Hepatocyte (in vitro differentiated cells): ENCODE measurements at regions not wholly inside any gene's neighbourhood (a gene's known extent, or its start where the extent isn't known, plus 50 kb on each side); places are given as distances from the start of the nearest gene placed in this dataset.

ENCODE experiments used
- DNase-seq: peaks from one replicate; pipeline ENCODE4 v3.0.0-alpha.2; 2016; ENCODE audit warnings: low spot score
- H2AFZ ChIP-seq: fragments of 200-600 bp; sonication (generic); 2 replicates; pipeline ENCODE4 v1.6.0; 2016; ENCODE audit warnings: antibody characterized with exemption, mild to moderate bottlenecking
- H3K27ac ChIP-seq: fragments of 200-600 bp; sonication (generic); 2 replicates; pipeline ENCODE4 v1.5.1; 2016; ENCODE audit warnings: mild to moderate bottlenecking
- H3K27me3 ChIP-seq: fragments of 200-600 bp; sonication (generic); 2 replicates; pipeline ENCODE4 v1.6.1; 2016
- H3K36me3 ChIP-seq: fragments of 200-600 bp; sonication (generic); replicated peaks from 2 replicates; pipeline ENCODE4 v1.5.1; 2016; ENCODE audit warnings: low read depth; ENCODE audit not compliant: insufficient read depth
- H3K4me1 ChIP-seq: fragments of 200-600 bp; sonication (generic); 2 replicates; pipeline ENCODE4 v1.5.1; 2016; ENCODE audit warnings: mild to moderate bottlenecking, moderate library complexity; ENCODE audit not compliant: insufficient read depth
- H3K4me2 ChIP-seq: fragments of 200-600 bp; sonication (generic); 2 replicates; pipeline ENCODE4 v1.6.0; 2016
- H3K4me3 ChIP-seq: fragments of 200-600 bp; sonication (generic); 2 replicates; pipeline ENCODE4 v1.5.1; 2016; ENCODE audit warnings: mild to moderate bottlenecking
- H3K79me2 ChIP-seq: fragments of 200-600 bp; sonication (generic); 2 replicates; pipeline ENCODE4 v1.6.0; 2017; ENCODE audit warnings: mild to moderate bottlenecking
- H3K9me2 ChIP-seq: fragments of 200-600 bp; sonication (generic); replicated peaks from 2 replicates; pipeline ENCODE4 v1.6.0; 2017; ENCODE audit warnings: mild to moderate bottlenecking; ENCODE audit not compliant: insufficient read depth
- H3K9me3 ChIP-seq: fragments of 200-600 bp; sonication (generic); 2 replicates; pipeline ENCODE4 v1.5.1; 2016; ENCODE audit warnings: low read depth, mild to moderate bottlenecking
- H4K20me1 ChIP-seq: fragments of 200-600 bp; sonication (generic); 2 replicates; pipeline ENCODE4 v1.6.0; 2016; ENCODE audit warnings: mild to moderate bottlenecking; ENCODE audit not compliant: insufficient read depth, poor library complexity, severe bottlenecking
- CTCF ChIP-seq: fragments of 200-600 bp; sonication (generic); IDR thresholded peaks from 2 replicates; pipeline ENCODE4 v1.5.1; 2016; ENCODE audit warnings: antibody characterized with exemption, mild to moderate bottlenecking; ENCODE audit not compliant: poor library complexity
- EZH2 ChIP-seq: fragments of 200-600 bp; sonication (generic); IDR thresholded peaks from 2 replicates; pipeline ENCODE4 v1.6.1; 2016; ENCODE audit warnings: antibody characterized with exemption, mild to moderate bottlenecking, borderline replicate concordance
- EZH2phosphoT487 ChIP-seq: fragments of 200-600 bp; sonication (generic); IDR thresholded peaks from one replicate; pipeline ENCODE4 v1.6.1; 2018; ENCODE audit warnings: antibody characterized with exemption, mild to moderate bottlenecking, low read depth, moderate library complexity; ENCODE audit not compliant: unreplicated experiment, severe bottlenecking
- WGBS: methylation state at CpG from one replicate; pipeline ENCODE4 v1.1.6; 2016; ENCODE audit warnings: low lambda C conversion rate; ENCODE audit errors: missing lambda C conversion rate; 5-methylcytosine and 5-hydroxymethylcytosine counted together

DNA sequence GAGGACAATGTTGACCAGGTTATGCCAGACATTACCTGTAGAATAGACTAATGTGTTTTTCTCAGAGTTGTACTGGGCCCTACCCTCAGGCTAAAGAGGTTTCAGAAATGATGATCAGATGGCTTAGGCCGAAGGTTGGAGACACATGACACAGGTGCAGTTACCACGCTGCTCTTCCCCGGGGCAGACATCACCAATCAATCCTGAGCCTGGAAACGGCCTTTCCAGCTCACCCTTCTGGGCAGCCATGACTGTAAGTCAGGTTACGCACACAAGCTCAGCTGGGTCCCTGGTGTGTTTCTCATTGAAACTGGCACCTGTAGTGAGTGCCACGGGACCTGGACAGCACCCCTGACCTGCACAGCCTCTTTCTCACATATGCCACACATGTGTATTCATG is 299.3 kb downstream of the UQCRFS1 start:
- Histone ChIP-seq H3K27me3 (no peaks in the 10 kb centered on the region), H3K9me3 (no peaks in the 10 kb centered on the region), H4K20me1 (no peaks in the 10 kb centered on the region), H2AFZ (no peak overlapping the region), H3K27ac (no peak overlapping the region), H3K4me1 (no peaks in the 10 kb centered on the region), H3K36me3 (no peaks in the 10 kb centered on the region), H3K4me2 (no peak overlapping the region), H3K9me2 (no peaks in the 10 kb centered on the region), H3K79me2 (no peaks in the 10 kb centered on the region), H3K4me3 (no peak overlapping the region)
- 78% methylated on average over 6 of the region's 6 CpGs for WGBS
- DNase-seq = no peak
- TF ChIP-seq CTCF (no peak), EZH2phosphoT487 (no peak), EZH2 (no peak)

- 84% methylated on average over 8 of the region's 8 CpGs for WGBS
- no peaks in the 10 kb centered on the region for H3K79me2 ChIP-seq
- no peaks in the 10 kb centered on the region for H3K27me3 ChIP-seq
- H3K4me3 ChIP-seq = no peak overlapping the region
- H3K4me1 ChIP-seq = no peaks in the 10 kb centered on the region
- no peaks in the 10 kb centered on the region for H3K36me3 ChIP-seq
- DNase-seq = no peak
- H3K9me3 ChIP-seq = no peaks in the 10 kb centered on the region
- H3K27ac ChIP-seq = no peak overlapping the region
- H2AFZ ChIP-seq = no peak overlapping the region
- no peaks in the 10 kb centered on the region for H4K20me1 ChIP-seq
- H3K9me2 ChIP-seq = no peaks in the 10 kb centered on the region
- no peak overlapping the region for H3K4me2 ChIP-seq
- TF ChIP-seq CTCF (no peak), EZH2phosphoT487 (no peak), EZH2 (no peak)
These were observed 304.0 kb downstream of the UQCRFS1 start for GRCh38 chr19:28908941-28909340.

GRCh38 chr19:28907534-28907933 is 305.4 kb downstream of the UQCRFS1 start:
- H3K4me1 ChIP-seq = no peaks in the 10 kb centered on the region
- no peak overlapping the region for H2AFZ ChIP-seq
- H3K27ac ChIP-seq = no peak overlapping the region
- no peak for DNase-seq
- no peak overlapping the region for H3K4me3 ChIP-seq
- 73% methylated on average over 7 of the region's 7 CpGs for WGBS
- H3K36me3 ChIP-seq = no peaks in the 10 kb centered on the region
- no peak for TF ChIP-seq EZH2phosphoT487
- no peak for TF ChIP-seq CTCF
- TF ChIP-seq EZH2 = no peak
- H3K9me3 ChIP-seq = no peaks in the 10 kb centered on the region
- no peaks in the 10 kb centered on the region for H3K79me2 ChIP-seq
- no peaks in the 10 kb centered on the region for H4K20me1 ChIP-seq
- H3K9me2 ChIP-seq = no peaks in the 10 kb centered on the region
- no peak overlapping the region for H3K4me2 ChIP-seq
- no peaks in the 10 kb centered on the region for H3K27me3 ChIP-seq

DNA sequence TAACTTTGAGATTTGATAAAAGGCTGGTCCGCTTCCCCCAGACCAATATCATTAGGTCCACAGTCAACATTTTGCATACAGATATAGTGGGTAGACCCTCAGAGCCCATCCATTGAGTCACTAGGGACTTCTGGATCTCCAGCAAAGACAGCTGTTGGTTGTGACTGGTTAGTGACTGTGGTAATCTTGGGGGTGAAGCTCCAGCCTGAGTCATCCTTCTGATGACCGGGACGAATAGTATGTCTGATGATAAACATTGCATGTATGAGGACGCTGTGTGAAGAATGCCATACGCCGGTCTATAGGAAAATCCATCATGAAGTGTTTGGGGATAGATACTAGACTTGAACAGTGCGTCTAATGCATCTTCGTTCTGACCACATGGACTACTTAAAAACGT is 307.0 kb downstream of the UQCRFS1 start:
- TF ChIP-seq CTCF = no peak
- TF ChIP-seq EZH2 = no peak
- no peak for TF ChIP-seq EZH2phosphoT487
- Histone ChIP-seq H3K79me2 (no peaks in the 10 kb centered on the region), H3K9me2 (no peaks in the 10 kb centered on the region), H3K4me3 (no peak overlapping the region), H3K9me3 (no peaks in the 10 kb centered on the region), H2AFZ (no peak overlapping the region), H4K20me1 (no peaks in the 10 kb centered on the region), H3K27me3 (no peaks in the 10 kb centered on the region), H3K4me2 (no peak overlapping the region), H3K27ac (no peak overlapping the region), H3K4me1 (no peaks in the 10 kb centered on the region), H3K36me3 (no peaks in the 10 kb centered on the region)
- 76% methylated on average over 9 of the region's 9 CpGs for WGBS
- DNase-seq = no peak
